ENCODE measurements at regions not wholly inside any gene's neighbourhood (a gene's known extent, or its start where the extent isn't known, plus 50 kb on each side); places are given as distances from the start of the nearest gene placed in this dataset.
"Not testable (repeated sequence)": the region's sequence is repeated elsewhere in the genome, so short reads cannot be mapped to it uniquely, and the experiment has no call there.

DNA sequence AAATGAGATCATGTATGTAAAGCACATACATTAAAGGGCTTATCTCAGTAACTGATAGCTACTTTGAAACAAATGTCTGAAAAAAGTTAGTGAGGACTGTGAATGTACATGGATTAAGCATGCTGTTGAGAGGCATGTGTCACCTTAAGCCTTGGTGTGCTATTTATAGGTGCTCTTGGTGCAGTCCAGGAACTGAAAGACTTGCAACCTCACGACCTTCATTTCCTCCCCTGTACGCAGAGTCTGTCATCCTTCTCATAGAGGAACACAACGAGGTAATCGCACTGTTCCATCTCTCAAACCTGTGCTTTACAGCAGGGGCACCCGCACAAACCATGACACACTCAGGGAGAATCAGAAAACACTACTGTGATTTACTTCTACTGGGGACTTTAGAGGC, 65.6 kb downstream of the UFM1 start:
- DNase-seq (ENCODE audit: low read depth): no peak

DNA sequence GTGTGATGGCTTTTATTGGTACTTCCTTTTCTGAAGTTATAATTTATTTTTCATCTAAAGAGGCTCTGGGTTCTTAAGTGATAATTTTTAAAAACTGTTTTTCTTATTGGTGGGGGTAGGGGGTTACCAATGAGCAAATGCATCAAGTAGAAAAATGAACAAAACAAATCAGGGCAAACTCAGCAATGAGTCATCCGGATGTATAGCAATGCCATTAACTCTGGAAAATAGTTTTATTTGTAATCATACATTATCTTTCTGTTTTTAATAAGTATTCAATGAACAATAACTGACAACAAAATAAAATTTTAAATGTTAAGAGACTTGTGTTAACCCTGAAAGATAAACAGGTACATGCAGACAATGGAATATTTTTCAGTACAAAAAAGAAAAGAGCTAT, 67.6 kb downstream of the UFM1 start:
- no peak for DNase-seq (ENCODE audit: low read depth)

DNA sequence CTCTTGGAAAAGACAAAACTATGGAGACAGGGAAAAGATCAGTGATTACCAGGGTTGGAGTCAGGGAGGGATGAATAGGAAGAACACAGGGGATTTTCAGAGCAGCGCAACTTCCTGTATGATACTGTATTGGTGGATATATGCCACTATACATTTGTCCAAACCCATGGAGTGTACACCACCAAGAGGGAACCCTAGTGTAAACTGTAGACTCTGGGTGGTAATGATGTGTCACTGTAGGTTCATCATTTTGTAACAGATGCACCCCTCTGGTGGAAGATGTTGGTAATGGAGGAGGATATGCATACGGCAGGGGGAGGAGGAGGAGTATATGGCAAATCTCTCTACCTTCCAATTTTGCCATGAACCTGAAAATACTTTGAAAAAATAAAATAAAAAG, 68.1 kb downstream of the UFM1 start:
- no peak for DNase-seq (ENCODE audit: low read depth)

- DNase-seq (ENCODE audit: low read depth): no peak
These were observed 68.6 kb downstream of the UFM1 start for GRCh38 chr13:38418286-38418685.

DNA sequence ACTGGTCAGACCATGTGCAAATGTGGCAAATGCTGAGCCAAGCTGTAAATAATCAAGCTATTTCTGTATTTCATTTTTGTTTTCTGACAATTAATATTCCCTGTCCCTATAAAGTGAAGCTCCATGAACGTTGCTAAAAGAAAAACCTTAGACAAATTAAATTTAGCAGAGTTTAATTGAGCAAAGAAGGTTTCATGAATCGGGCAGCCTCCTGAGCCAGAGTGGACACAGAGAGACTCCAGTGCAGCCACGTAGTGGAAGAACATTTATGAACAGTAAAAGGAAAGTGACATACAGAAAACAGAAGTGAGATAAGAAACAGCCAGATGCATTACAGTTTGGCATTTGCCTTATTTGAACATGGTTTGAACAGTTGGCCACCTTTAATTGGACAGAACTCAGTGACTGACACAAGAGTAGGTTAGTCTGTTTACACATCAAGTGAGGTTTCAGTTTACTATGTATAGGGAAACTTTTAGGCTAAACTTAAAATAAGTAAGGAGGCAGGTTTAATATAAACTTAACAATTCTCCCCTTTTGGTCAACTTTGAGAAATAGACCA, 69.7 kb downstream of the UFM1 start:
- DNase-seq (ENCODE audit: low read depth): no peak

DNA sequence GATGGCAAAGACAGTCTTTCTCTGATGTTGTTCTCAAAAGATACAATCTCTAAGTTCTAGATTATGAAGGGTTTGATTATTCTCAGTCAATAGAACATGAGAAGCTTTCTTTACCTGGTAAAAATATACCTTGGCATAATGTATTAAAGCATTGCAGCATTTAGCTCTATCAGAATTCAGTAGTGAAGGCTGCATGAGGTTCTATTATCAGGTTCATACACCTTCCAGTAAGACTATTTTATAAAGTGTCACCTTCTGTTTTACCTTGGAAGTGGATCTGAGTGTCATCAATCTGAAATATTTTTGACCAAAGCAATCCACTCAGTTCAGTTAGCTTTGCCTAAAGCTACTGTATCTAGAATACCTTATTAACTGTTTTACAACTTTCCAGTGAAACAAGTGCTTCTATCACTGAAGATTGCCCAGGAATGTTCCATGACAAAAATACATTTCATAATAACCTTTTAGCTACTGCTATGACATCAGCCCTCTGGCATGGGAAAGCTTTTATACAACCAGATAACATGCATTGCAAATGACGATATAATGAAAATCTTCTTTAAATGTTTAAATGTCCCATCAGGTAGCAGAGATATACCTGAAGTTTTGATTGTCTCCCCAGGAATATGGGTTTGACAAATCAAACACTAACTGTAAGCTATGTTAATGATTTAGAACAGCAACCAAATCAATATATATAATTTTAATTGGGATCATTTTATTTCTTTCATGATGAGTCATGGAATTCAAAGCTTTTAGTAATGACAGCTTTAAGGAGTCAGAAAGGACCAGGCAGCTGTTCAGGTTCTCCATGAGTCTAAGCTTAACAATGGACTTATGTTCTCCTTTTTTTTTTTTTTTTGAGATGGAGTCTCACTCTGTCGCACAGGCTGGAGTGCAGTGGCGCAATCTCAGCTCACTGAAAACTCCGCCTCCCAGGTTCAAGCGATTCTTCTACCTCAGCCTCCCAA, 72.2 kb downstream of the UFM1 start:
- DNase-seq (ENCODE audit: low read depth): no peak

GRCh38 chr13:38429916-38430315, 80.3 kb downstream of the UFM1 start:
- no peak for DNase-seq (ENCODE audit: low read depth)

GRCh38 chr13:38430796-38431195, 81.1 kb downstream of the UFM1 start:
- DNase-seq (ENCODE audit: low read depth): no peak

DNA sequence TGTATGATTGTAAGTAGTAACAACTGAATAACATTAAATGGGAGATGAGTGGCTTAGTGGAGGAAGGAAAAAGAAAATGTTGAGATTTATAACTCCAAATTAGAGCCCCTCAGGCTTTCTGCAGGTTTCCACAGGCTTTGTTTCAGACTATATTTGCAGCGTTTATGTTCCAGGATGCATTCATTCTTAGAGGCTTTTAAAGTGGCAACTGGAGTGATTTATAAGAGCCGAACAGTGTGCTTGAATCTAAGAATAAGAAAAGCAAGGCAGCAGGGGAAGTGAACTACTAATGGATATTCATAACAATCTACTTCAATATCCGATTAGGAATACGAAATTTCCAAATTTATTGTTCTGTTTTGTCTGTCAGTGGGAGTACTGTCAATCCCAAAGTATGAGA, 91.0 kb downstream of the UFM1 start:
- DNase-seq (ENCODE audit: low read depth): no peak

- DNase-seq (ENCODE audit: low read depth): no peak
These were observed 95.3 kb downstream of the UFM1 start for GRCh38 chr13:38444904-38445303.

DNA sequence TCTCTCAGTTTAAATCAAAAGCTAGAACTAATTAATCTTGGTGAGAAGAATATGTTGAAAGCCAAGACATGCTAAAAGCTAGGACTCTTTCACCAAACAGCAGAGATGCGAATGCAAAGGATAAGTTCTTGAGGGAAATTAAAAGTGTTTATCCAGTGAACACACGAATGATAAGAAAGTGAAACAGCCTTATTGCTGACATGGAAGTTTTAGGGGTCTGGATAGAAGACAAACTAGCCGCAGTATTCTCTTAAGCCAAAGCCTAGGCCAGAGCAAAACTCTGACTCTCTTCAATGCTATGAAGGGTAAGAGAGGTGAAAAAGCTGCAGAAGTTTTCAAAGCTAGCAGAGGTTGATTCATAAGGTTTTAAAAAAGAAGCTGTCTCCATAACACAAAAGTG, 103.0 kb downstream of the UFM1 start:
- DNase-seq (ENCODE audit: low read depth): no peak

GRCh38 chr13:38462605-38463004, 113.0 kb downstream of the UFM1 start:
- no peak for DNase-seq (ENCODE audit: low read depth)

DNA sequence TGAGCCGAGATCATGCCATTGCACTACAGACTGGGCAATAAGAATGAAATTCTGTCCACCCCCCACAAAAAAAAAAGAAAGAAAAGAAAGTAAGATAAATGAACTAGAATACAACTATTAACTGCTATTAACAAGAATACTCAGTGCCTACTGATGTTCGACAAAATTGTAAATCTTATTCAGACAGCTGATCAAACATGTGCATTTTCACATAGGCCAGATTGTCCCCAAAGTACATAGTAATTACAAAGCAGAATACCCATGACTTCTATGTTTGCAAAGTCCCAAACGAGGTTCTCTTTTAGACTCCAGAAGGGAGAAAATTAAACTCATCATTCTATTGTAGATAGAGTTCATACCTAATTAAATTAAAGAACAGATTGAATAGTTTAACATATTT, 113.4 kb downstream of the UFM1 start:
- DNase-seq (ENCODE audit: low read depth): no peak

GRCh38 chr13:38472411-38472810, 122.8 kb downstream of the UFM1 start:
- not testable (repeated sequence) for DNase-seq (ENCODE audit: low read depth)

DNA sequence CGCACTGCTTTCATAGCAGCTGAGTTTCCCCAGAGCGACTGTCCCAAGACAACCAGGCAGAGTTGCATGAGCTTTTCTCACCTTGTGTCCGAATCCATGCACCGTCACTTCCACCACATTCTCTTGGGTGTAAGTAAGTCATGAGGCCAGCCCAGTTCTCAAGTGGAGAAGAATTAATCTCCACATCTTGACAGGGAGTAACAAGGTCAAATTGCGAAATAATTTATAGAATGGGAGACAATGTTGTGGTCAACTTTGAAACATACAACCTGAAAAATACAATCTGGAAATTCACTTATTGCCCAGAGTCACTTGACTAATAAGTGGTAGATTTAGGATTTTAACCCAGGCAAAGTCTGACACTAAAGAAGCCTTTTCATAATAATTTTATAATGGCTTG, 123.7 kb downstream of the UFM1 start:
- no peak for DNase-seq (ENCODE audit: low read depth)

- DNase-seq (ENCODE audit: low read depth): no peak
These were observed 128.0 kb downstream of the UFM1 start for GRCh38 chr13:38477676-38478075.

- no peak for DNase-seq (ENCODE audit: low read depth)
These were observed 134.0 kb downstream of the UFM1 start for GRCh38 chr13:38483623-38484022.

DNA sequence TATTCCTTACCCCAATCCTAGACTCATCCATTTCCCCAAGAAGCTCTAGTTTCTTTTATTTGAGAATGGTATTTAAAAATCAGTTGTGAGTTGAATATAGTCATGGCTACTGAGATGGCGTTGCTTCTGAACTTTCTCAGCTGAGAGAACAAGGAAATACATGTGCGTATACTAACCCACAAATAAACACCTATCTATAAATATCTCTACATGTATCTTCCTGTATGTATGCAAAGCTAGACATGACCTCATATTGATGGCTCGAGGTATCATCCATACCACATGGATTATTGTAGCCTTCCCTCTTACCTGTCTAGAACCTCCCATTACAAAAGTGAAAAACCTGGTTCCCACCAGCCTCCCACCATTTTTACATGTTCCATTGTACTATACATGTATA, 141.0 kb downstream of the UFM1 start:
- no peak for DNase-seq (ENCODE audit: low read depth)

GRCh38 chr13:38494445-38494844, 144.8 kb downstream of the UFM1 start:
- DNase-seq (ENCODE audit: low read depth): no peak

DNA sequence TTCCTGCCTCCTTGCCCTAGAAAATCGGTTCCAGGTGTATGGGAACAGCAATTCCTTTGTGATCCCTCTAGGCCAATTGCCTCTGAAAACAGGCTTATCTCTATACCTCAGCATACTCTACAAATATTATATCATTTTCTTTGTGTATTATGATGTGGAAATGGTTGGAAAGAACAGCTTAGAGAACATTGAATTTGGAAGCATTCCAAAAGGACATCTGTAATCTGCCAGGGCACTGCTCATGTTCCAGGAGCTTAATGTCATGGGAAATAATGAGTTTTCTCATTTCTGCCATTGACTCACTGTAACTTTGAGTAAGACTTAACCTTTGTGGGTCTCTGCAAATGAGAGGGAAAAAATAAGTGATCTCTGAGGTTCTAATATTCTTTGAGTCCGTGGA, 147.3 kb downstream of the UFM1 start:
- DNase-seq (ENCODE audit: low read depth): no peak

DNA sequence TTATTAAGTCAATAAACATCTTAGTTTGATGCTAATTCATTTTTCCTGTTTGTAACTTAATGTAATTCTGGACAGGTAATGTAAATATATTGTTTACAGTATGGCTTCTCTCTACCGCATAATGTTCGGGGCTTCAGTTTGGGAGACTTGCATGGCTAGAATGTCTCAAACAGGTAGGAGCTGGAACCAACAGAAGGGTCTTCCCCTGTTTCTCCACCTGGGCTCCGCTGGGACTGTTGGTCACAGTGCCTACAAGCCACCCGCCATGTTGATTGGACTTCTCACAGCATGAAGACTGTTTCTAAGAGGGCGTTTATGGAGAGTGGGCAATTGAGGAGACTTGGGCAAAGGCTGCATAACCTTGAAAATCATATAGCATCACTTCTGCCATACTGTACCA, 148.6 kb downstream of the UFM1 start:
- DNase-seq (ENCODE audit: low read depth): no peak

DNA sequence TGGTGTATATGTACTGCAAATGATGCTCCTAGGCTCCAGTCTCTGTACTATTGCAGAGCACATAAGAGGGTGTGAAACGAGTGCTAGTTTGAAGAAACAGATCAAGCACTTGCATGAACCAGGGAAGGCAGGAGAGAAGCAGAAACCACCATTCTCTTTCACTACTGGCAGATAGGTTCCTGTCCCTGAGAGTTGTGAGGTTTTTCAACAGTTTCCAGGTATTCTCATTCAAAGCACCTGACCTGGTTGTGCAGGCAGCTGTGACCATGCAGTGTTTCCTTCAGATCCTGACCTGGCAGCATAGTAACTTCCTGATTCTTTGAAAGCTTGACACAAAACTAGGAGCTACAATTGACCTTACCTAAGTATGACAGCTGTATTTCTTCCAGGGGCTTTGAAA, 164.9 kb downstream of the UFM1 start:
- DNase-seq (ENCODE audit: low read depth): no peak

DNA sequence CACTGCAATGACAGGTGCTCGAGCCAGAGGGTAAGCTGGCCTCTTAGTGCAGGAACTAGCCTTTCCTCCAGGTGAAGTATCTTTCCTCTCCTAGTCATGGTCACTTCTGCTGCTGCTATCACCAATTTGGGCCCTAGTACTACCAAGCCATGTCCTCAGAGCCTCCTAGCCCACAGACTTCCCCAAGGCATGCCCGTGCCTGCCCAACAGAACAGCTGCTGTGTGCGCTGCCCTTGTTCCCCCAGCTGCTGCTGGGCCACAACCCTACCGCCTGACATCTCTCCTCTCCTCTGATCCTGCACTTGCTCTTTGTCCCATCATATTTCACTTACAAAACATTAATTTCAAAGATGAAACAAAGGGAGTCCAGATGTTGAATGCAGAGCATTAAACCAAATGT, 168.5 kb upstream of the FREM2 start:
- DNase-seq (ENCODE audit: low read depth): no peak
